HUDEP-2 (cell line): ENCODE measurements at regions not wholly inside any gene's neighbourhood (a gene's known extent, or its start where the extent isn't known, plus 50 kb on each side); places are given as distances from the start of the nearest gene placed in this dataset.
A peak's percentile ranks its signal among the peaks of the same experiment; 100 is the strongest.

Source experiments
- DNase-seq, 76 experiments: peaks; one replicate each; lab custom pipeline; 2025; ENCODE audit not compliant: unreplicated experiment in 76 of 76; lab: John Stamatoyannopoulos, UW

GRCh38 chr10:123449234-123449962 lies 216.8 kb upstream of the GPR26 start:
- no peak for DNase-seq

GRCh38 chr10:123450956-123451605 lies 215.1 kb upstream of the GPR26 start:
- no peak for DNase-seq

GRCh38 chr10:123451618-123452245 lies 214.4 kb upstream of the GPR26 start:
- no peak for DNase-seq

GRCh38 chr10:123454987-123455386 lies 211.2 kb upstream of the GPR26 start:
- no peak for DNase-seq

- no peak for DNase-seq
Measured at GRCh38 chr10:123455861-123456260, 210.3 kb upstream of the GPR26 start.

GRCh38 chr10:123458933-123459332 lies 207.2 kb upstream of the GPR26 start:
- no peak for DNase-seq

GRCh38 chr10:123459371-123460091 lies 206.6 kb upstream of the GPR26 start:
- DNase-seq = no peak

- no peak for DNase-seq
Measured at GRCh38 chr10:123462246-123462645, 203.9 kb upstream of the GPR26 start.

- DNase-seq = no peak
Measured at GRCh38 chr10:123462756-123463155, 203.4 kb upstream of the GPR26 start.

- DNase-seq = no peak
Measured at GRCh38 chr10:123463181-123463580, 203.0 kb upstream of the GPR26 start.

GRCh38 chr10:123463698-123464097 lies 202.5 kb upstream of the GPR26 start:
- DNase-seq = no peak

- no peak for DNase-seq
Measured at GRCh38 chr10:123464430-123465323, 201.5 kb upstream of the GPR26 start.

- no peak for DNase-seq
Measured at GRCh38 chr10:123470336-123470921, 195.7 kb upstream of the GPR26 start.

- no peak for DNase-seq
Measured at GRCh38 chr10:123471811-123472210, 194.3 kb upstream of the GPR26 start.

- no peak for DNase-seq
Measured at GRCh38 chr10:123472606-123473005, 193.5 kb upstream of the GPR26 start.

GRCh38 chr10:123474700-123475099 lies 191.5 kb upstream of the GPR26 start:
- DNase-seq = no peak

GRCh38 chr10:123475466-123475865 lies 190.7 kb upstream of the GPR26 start:
- peak in 13 of 76 experiments; percentile 1 to 52 (median 7) for DNase-seq

- DNase-seq = no peak
Measured at GRCh38 chr10:123478116-123478515, 188.0 kb upstream of the GPR26 start.

- DNase-seq = peak in 56 of 76 experiments; percentile 1 to 80 (median 36)
Measured at GRCh38 chr10:123479640-123480039, 186.5 kb upstream of the GPR26 start.

GRCh38 chr10:123480344-123480743 lies 185.8 kb upstream of the GPR26 start:
- no peak for DNase-seq
